ENCODE measurements at regions not wholly inside any gene's neighbourhood (a gene's known extent, or its start where the extent isn't known, plus 50 kb on each side); places are given as distances from the start of the nearest gene placed in this dataset.

DNA sequence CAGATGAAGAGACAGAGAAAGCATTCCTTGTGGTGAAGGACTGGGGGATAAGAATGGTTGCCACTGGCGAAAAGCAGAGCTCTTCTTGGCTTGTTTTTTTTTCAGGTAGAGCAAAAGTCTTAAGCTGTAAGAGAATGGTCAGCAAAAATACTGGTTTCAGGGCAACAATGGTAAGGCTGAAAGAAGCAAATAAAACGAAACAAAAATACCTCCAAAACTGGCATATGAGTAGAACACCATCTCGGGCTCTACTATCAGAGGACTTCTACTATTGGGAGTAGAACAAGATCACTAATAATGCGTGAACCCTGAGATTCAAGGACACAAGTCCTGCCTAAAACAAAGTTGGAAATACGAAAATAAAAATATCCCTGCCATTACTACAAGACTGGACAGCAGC is 1823.2 kb upstream of the CDH6 start:
- Mint-ChIP-seq H3K4me1 (no peaks in the 10 kb centered on the region), H3K4me3 (no peak overlapping the region), H3K9me3 (peaks cover 9 to 13% of the 10 kb centered on the region in 2 donors), H3K27me3 (no peaks in the 10 kb centered on the region), H3K36me3 (no peaks in the 10 kb centered on the region), H3K27ac (no peak overlapping the region)
- no peak for ATAC-seq (replicated peaks)
- no peak for DNase-seq

DNA sequence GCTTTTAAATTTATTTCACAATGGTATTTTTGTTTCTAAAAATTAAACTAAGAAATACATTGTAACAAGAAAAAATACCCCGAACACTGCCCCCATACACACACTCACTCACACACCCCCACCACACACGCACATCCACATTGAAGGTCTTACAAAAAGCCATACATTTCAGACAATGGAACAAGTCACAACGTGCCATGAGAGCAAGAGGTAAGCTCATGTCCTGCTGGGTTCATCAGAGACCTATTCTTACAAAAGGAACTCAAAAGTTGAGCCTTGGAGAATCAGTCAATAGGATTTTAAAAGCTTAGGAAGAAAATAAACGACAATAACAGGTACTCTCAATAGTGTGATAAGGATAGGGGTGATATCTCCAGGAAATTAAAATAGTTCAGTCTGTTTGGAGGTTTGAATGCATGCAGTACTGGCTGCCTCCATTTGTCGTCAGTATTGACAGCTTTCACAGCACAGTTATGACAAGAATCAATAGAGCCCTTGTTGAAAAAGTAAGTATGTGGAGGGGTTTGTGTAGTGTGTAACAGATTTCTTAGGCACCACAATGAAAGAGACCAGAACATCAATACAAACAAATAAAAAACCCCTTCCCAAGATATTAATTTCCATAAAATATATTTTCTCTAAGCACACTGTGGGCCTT is 1826.2 kb upstream of the CDH6 start:
- Mint-ChIP-seq H3K4me1 (no peaks in the 10 kb centered on the region), H3K27me3 (no peaks in the 10 kb centered on the region), H3K27ac (no peak overlapping the region), H3K4me3 (no peak overlapping the region), H3K9me3 (peaks cover 11 to 13% of the 10 kb centered on the region in 2 donors), H3K36me3 (no peaks in the 10 kb centered on the region)
- DNase-seq, result no peak
- ATAC-seq (replicated peaks), result no peak

DNA sequence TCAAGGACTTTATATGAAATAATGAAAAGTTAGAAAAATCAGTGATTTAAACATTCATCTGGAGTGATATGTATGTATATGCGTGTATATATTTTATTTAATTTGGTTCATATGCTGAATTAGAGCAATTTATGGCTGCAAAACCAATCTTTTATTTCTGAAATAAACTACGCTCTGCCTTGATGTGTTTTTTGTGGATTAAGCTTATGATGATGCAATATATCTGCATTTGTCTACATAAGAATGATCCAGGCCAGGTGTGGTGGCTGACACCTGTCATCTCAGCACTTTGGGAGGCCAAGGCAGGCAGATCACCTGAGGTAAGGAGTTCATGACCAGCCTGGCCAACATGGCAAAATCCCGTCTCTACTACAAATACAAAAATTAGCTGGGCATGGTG is 1842.3 kb upstream of the CDH6 start:
- H3K36me3 Mint-ChIP-seq, result no peaks in the 10 kb centered on the region
- ATAC-seq (replicated peaks), result no peak
- H3K4me3 Mint-ChIP-seq, result no peak overlapping the region
- H3K27me3 Mint-ChIP-seq, result no peaks in the 10 kb centered on the region
- no peak for DNase-seq
- peaks cover 0 to 7% of the 10 kb centered on the region in 2 donors for H3K9me3 Mint-ChIP-seq
- H3K27ac Mint-ChIP-seq, result no peak overlapping the region
- H3K4me1 Mint-ChIP-seq, result no peaks in the 10 kb centered on the region

DNA sequence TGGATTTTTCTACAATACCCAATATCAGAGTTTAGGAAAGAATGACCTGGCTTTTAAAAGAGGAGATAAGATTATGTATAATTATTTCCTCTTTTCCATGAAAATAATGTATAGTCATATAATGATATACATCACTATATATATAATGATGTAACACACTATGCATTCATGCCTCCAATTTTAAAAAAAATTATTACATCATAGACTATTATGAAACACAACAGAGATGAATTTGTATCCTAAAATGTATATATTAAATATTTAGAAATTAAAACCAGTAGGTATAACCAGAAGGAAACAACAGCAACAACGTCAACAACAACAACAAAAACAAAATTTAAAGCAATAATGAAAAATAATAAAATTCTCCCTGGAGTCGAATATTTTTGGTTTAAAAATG is 1856.5 kb upstream of the CDH6 start:
- no peaks in the 10 kb centered on the region for H3K4me1 Mint-ChIP-seq
- H3K4me3 Mint-ChIP-seq, result no peak overlapping the region
- no peak for ATAC-seq (replicated peaks)
- no peak for DNase-seq
- H3K36me3 Mint-ChIP-seq, result no peaks in the 10 kb centered on the region
- H3K27me3 Mint-ChIP-seq, result no peaks in the 10 kb centered on the region
- H3K9me3 Mint-ChIP-seq, result peaks cover 7 to 9% of the 10 kb centered on the region in 2 donors
- no peak overlapping the region for H3K27ac Mint-ChIP-seq

DNA sequence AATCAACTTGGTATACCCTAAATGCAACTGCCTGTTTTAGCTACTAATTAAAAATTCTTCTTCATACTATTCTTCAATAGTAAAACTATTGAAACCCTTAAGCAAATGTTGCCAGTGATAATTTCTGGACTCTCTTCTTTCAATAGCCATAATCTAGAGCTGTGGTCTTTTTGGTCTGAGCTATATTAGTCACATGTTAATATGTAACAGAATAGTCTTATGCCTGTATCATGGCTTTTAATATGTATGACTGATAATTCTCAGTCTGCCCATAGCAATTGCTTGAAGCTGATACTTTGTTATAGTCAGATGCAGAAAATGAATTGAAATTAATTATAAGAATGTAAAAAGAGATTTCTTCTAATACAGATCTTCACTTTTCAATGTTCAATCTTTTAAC is 1871.9 kb upstream of the CDH6 start:
- no peaks in the 10 kb centered on the region for H3K36me3 Mint-ChIP-seq
- H3K27me3 Mint-ChIP-seq, result no peaks in the 10 kb centered on the region
- H3K4me3 Mint-ChIP-seq, result no peak overlapping the region
- no peak overlapping the region for H3K27ac Mint-ChIP-seq
- ATAC-seq (replicated peaks) (no peak), DNase-seq (no peak)
- no peaks in the 10 kb centered on the region for H3K9me3 Mint-ChIP-seq
- H3K4me1 Mint-ChIP-seq, result no peaks in the 10 kb centered on the region

DNA sequence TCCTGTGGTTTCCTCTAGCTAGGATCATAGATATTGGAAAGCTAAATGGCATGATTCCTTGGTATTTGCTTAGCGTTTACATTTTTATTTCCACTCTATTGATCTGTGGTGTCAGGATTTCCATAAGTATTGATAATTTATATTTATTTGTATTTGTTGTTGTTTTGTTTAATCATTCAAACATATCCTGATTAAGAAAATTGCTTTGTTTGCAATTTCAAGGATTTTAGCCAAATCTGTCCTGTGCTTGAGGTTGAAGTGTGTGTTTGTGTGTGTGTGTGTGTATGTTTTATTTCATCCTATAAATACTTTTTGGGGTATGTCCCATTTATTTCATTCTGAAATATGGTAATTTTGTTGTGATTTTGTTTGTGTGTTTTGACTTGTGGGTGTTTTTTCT is 1884.1 kb upstream of the CDH6 start:
- Mint-ChIP-seq H3K27ac (no peak overlapping the region), H3K4me3 (no peak overlapping the region), H3K36me3 (no peaks in the 10 kb centered on the region), H3K27me3 (no peaks in the 10 kb centered on the region), H3K4me1 (no peaks in the 10 kb centered on the region), H3K9me3 (peaks cover 4 to 5% of the 10 kb centered on the region in 2 donors)
- no peak for DNase-seq
- no peak for ATAC-seq (replicated peaks)

DNA sequence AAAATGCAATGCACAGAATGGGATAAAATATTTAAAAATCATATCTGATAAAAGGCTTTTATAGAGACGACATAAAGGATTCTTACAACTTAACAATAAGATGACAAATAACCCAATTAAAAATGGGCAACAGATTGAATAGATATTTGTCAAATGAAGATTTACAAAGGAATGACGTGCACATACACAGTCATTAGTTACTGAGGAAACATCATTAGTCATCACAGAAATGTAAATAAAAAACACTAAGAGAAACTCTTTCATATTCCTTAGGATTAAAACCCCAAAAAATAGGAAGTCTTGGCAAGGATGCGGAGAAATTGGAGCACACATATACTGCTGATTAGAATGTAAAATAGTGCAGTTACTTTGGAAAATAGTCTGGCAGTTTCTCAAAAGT is 1886.0 kb upstream of the CDH6 start:
- no peaks in the 10 kb centered on the region for H3K27me3 Mint-ChIP-seq
- H3K27ac Mint-ChIP-seq, result no peak overlapping the region
- no peaks in the 10 kb centered on the region for H3K36me3 Mint-ChIP-seq
- no peak overlapping the region for H3K4me3 Mint-ChIP-seq
- H3K4me1 Mint-ChIP-seq, result no peaks in the 10 kb centered on the region
- ATAC-seq (replicated peaks) (no peak), DNase-seq (no peak)
- H3K9me3 Mint-ChIP-seq, result peaks cover 4 to 5% of the 10 kb centered on the region in 2 donors

DNA sequence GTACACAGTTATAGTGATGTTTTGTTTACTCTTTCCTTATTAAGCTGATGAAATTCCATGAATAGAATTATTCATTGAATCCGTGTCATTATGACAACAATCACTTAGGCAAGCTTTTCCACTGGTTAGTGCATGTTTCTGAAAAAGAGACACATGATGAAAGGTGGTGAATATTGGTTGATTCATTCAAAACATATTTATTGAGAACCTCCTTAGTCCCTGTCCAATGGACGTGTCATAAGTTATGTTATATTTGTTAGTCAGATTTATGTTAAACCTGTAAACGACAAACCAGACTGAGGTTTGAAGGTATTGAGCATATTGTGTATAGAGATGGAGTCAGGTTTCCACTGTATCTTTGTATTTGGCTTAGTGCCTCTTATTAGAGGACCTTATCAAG is 1888.9 kb upstream of the CDH6 start:
- ATAC-seq (replicated peaks), result no peak
- Mint-ChIP-seq H3K4me3 (no peak overlapping the region), H3K36me3 (no peaks in the 10 kb centered on the region), H3K27ac (no peak overlapping the region), H3K9me3 (peaks cover 3 to 5% of the 10 kb centered on the region in 2 donors), H3K27me3 (no peaks in the 10 kb centered on the region), H3K4me1 (no peaks in the 10 kb centered on the region)
- DNase-seq, result no peak

DNA sequence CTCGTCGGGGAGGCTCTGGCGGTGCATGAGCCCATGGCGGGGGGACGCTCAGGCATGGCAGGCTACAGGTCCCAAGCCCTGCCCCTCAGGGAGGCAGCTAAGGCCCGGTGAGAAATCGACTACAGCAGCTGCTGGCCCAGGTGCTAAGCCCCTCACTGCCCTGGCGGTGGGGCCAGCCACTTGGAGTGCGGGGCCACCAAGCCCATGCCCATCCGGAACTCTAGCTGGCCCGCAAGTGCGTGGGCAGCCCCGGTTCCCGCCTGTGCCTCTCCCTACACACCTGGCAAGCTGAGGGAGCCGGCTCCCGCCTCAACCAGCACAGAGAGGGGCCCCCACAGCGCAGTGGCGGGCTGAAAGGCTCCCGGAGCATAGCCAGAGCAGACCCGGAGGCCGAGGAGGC is 1896.9 kb upstream of the CDH6 start:
- Mint-ChIP-seq H3K4me3 (no peak overlapping the region), H3K27me3 (no peaks in the 10 kb centered on the region), H3K4me1 (no peaks in the 10 kb centered on the region), H3K36me3 (no peaks in the 10 kb centered on the region), H3K27ac (no peak overlapping the region), H3K9me3 (peaks cover 2 to 6% of the 10 kb centered on the region in 2 donors)
- no peak for DNase-seq
- no peak for ATAC-seq (replicated peaks)

DNA sequence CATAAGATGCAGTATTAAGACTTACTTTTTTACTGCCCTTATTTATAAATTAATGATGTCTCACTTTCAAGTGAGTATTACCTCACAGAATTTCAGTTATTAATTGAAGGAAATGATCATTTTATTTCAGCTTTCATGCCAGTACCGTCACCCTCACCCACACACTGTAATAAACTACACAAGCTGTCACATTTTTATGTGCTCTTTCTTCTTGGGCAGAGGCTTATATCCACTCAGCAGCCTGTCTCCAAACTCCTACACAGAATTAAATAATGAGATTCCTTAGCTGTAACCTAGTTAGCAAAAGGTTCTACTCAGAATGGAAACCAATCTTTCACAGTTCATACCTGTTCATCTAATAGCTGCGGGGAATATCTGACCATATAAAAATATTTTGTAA is 1915.8 kb upstream of the CDH6 start:
- no peak overlapping the region for H3K4me3 Mint-ChIP-seq
- H3K27ac Mint-ChIP-seq, result no peak overlapping the region

DNA sequence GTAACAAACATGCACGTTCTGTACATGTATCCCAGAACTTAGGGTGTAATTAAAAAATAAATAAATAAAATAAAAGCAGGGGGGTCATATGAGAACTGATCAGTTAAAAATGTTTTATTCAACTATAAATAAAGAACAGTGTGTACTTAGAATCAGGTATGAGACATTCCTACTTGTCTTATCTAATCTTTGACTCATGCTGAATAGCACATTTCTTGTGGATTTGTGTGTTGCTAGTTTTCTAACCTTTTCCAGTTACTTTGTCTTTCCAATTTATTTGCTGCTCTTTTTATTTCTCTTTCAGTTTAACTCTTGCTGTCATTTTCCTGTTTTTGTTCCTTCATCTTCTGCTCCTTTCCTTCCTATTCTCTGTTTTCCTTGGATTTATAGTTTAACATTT is 1917.1 kb upstream of the CDH6 start:
- no peaks in the 10 kb centered on the region for H3K36me3 Mint-ChIP-seq
- no peaks in the 10 kb centered on the region for H3K27me3 Mint-ChIP-seq
- peaks cover 6 to 13% of the 10 kb centered on the region in 2 donors for H3K9me3 Mint-ChIP-seq
- no peaks in the 10 kb centered on the region for H3K4me1 Mint-ChIP-seq
- DNase-seq (no peak), ATAC-seq (replicated peaks) (no peak)
- no peak overlapping the region for H3K27ac Mint-ChIP-seq
- no peak overlapping the region for H3K4me3 Mint-ChIP-seq

More for the DNA sequence above, 1915.8 kb upstream of the CDH6 start:
- peaks cover 5 to 9% of the 10 kb centered on the region in 2 donors for H3K9me3 Mint-ChIP-seq
- H3K4me1 Mint-ChIP-seq, result no peaks in the 10 kb centered on the region
- H3K36me3 Mint-ChIP-seq, result no peaks in the 10 kb centered on the region
- ATAC-seq (replicated peaks) (no peak), DNase-seq (no peak)
- no peaks in the 10 kb centered on the region for H3K27me3 Mint-ChIP-seq

DNA sequence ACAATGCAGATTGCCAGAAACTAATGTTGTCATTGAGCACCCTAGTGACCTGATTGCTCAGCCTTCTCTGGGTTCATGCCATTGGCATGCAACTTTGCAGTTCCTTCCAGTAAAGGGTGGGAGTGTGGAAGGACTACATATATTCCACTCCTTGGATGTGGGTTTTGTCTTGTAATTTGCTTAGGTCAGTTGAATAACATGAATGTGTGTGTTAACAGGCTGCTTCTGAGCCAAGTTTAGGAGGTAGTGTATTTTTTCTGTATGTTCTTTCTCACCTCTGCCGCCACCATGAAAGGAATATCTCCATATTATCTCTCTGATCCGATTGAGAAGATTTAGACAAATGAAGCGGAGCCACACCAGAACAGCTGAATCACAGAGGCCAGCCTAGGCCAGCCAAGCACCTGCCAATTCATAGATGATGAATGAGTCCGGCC is 1929.6 kb upstream of the CDH6 start:
- Mint-ChIP-seq H3K4me3 (no peak overlapping the region), H3K4me1 (no peaks in the 10 kb centered on the region), H3K9me3 (no peaks in the 10 kb centered on the region), H3K27ac (no peak overlapping the region), H3K36me3 (no peaks in the 10 kb centered on the region), H3K27me3 (no peaks in the 10 kb centered on the region)
- DNase-seq (no peak), ATAC-seq (replicated peaks) (no peak)

DNA sequence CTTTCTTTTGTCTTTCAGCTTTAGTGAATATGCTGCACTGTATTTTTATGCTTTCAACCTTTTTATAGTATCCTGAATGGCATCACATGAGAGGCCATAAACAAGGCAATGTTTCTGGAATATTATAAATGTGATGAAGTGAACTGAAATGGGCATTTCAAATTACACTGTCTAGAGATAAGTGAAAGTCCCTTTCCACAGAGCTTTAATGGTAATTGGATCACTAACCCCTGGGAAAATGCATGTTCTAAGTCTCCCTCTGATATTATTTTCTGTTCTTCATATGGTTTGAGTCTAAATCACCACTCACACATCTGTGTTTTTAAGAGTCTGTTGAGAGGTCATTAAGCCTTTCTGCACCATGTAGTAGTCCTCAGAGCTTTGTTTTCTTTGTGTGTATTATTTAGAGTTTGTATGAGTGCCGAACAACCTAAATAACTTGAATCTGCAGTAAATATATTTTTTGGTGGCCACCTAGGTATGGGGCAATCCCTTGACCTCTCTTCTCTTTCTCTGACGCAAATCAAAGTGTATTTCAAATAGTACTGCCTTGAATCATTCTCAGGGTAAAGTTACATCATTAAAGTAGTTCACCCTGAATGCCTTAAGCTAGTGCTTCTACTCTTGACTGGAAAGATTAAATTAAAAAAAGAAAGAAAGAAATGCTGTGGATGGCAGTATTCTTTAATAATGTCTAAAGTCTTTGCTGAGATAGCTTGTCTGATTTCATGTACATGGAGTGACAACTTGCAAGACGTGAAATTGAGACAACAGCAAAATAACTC is 1931.0 kb upstream of the CDH6 start:
- ATAC-seq (replicated peaks) (no peak), DNase-seq (no peak)
- Mint-ChIP-seq H3K36me3 (no peaks in the 10 kb centered on the region), H3K27me3 (no peaks in the 10 kb centered on the region), H3K27ac (no peak overlapping the region), H3K4me3 (no peak overlapping the region), H3K9me3 (no peaks in the 10 kb centered on the region), H3K4me1 (no peaks in the 10 kb centered on the region)

DNA sequence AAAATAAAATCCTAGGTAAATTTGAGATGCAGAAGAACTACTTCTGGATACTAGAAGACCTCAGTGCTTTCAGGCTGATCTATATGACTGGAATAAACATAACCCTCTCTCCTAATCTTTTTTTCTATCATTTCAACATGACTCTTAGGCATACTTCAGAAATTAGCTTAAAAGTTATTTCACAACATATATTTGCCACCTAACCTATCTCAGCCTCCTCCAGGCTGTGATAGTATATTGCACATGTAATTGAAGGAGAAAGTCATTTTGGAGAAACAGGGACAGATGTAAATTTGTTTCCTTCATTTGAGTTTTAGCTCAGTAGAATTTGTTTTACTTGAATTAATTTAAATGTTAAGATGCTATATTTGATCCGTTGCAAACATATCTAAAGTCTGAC is 1932.3 kb upstream of the CDH6 start:
- Mint-ChIP-seq H3K4me3 (no peak overlapping the region), H3K9me3 (no peaks in the 10 kb centered on the region), H3K4me1 (no peaks in the 10 kb centered on the region), H3K27me3 (no peaks in the 10 kb centered on the region), H3K36me3 (no peaks in the 10 kb centered on the region), H3K27ac (no peak overlapping the region)
- DNase-seq, result no peak
- ATAC-seq (replicated peaks), result no peak

DNA sequence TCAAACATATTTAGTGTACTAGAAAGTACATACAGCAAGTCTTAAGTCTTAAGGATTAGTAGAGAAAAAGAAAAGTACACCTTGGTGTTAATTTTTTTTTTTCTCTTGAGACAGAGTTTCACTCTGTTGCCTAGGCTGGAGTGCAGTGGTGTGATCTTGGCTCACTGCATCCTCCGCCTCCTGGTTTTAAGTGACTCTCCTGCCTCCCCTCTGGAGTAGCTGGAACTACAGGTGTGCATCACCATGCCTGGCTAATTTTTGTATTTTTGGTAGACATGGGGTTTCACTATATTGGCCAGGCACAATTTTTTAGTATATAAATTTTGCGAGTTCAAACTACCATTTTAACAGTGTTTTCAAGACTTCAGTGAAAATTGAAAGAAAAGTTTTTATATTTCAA is 1941.1 kb upstream of the CDH6 start:
- Mint-ChIP-seq H3K4me1 (no peaks in the 10 kb centered on the region), H3K27me3 (no peaks in the 10 kb centered on the region), H3K9me3 (peaks cover 0 to 2% of the 10 kb centered on the region in 2 donors), H3K4me3 (no peak overlapping the region), H3K27ac (no peak overlapping the region), H3K36me3 (no peaks in the 10 kb centered on the region)
- ATAC-seq (replicated peaks) (no peak), DNase-seq (no peak)
